ENCODE measurements at regions not wholly inside any gene's neighbourhood (a gene's known extent, or its start where the extent isn't known, plus 50 kb on each side); places are given as distances from the start of the nearest gene placed in this dataset.

GRCh38 chr7:85775431-85775830 is 588.6 kb upstream of the SEMA3D start (continued):
- TF ChIP-seq DACH1 (IDR thresholded peaks at IDR 0.05; ENCODE audit: partially characterized antibody): no peak
- TF ChIP-seq CUX1 (CRISPR knock-in tag; IDR thresholded peaks at IDR 0.05): no peak
- no peak for TF ChIP-seq ZNF589 (CRISPR knock-in tag; IDR thresholded peaks at IDR 0.05; ENCODE audit: low read depth)

GRCh38 chr7:85774986-85775385 is 588.1 kb upstream of the SEMA3D start:
- POLR2A ChIA-PET: no interaction called here
- intact Hi-C loops (cut with micrococcal nuclease) (no loop called here), in situ Hi-C loops (cut with MboI) (no loop called here)
- TF ChIP-seq CAMTA2 (CRISPR knock-in tag; conservative IDR thresholded peaks at IDR 0.05): no peak
- TF ChIP-seq EWSR1 (IDR thresholded peaks at IDR 0.05; ENCODE audit: borderline replicate concordance, low read depth, partially characterized antibody): no peak
- no peak for TF ChIP-seq ZFP36 (IDR thresholded peaks at IDR 0.05; ENCODE audit: low read depth, low read length, partially characterized antibody)
- TF ChIP-seq ZNF146 (CRISPR knock-in tag; IDR thresholded peaks at IDR 0.05; ENCODE audit: unreplicated experiment): no peak
- TF ChIP-seq ATF4 (CRISPR knock-in tag; IDR thresholded peaks at IDR 0.05): no peak
- no peaks in the 10 kb centered on the region for H3K4me1 ChIP-seq (replicated peaks in 1 of 2; ENCODE audit: control insufficient read depth in 2 of 2, insufficient read depth in 2 of 2, low read length in 2 of 2)
- H3K9me3 ChIP-seq (replicated peaks; ENCODE audit: control insufficient read depth, insufficient read depth, low read depth, low read length): no peaks in the 10 kb centered on the region
- FAIRE-seq (no peak), DNase-seq (ENCODE audit: extremely low read depth in 1 of 4, low spot score in 3 of 4) (no peak), ATAC-seq (no peak)
- CTCF ChIA-PET (ENCODE audit: low intra/inter-chr PET ratio): no interaction called here
- no peak overlapping the region for H3K4me3 ChIP-seq
- no peak overlapping the region for H3K9ac ChIP-seq (ENCODE audit: insufficient read depth in 1 of 2, low read depth in 2 of 2, low read length in 2 of 2)
- H3K27me3 ChIP-seq (ENCODE audit: control insufficient read depth in 2 of 2, insufficient read depth in 2 of 2, low read length in 2 of 2): no peaks in the 10 kb centered on the region
- no TSS peak for BruUV-seq (replicated peaks)
- no peak overlapping the region for H3K4me2 ChIP-seq (ENCODE audit: insufficient read depth, low read length)
- 2% methylated on average over 6 of the region's 6 CpGs for WGBS (ENCODE audit: insufficient coverage, low coverage, missing lambda C conversion rate)
- no peaks in the 10 kb centered on the region for H3K9me1 ChIP-seq (ENCODE audit: control insufficient read depth, insufficient read depth, low read length)
- H3K36me3 ChIP-seq (ENCODE audit: control insufficient read depth, insufficient read depth, low read length): no peaks in the 10 kb centered on the region
- H4K20me1 ChIP-seq (replicated peaks; ENCODE audit: control insufficient read depth, insufficient read depth, low read length): no peaks in the 10 kb centered on the region
- H3K27ac ChIP-seq (ENCODE audit: extremely low read depth, low read depth, low read length): no peak overlapping the region
- H2AFZ ChIP-seq (ENCODE audit: low read depth, low read length): no peak overlapping the region
- H3K79me2 ChIP-seq (ENCODE audit: control insufficient read depth, insufficient read depth, low read length): no peaks in the 10 kb centered on the region

Measured in K562 (cell line).